IMR-90 (cell line): ENCODE measurements at regions not wholly inside any gene's neighbourhood (a gene's known extent, or its start where the extent isn't known, plus 50 kb on each side); places are given as distances from the start of the nearest gene placed in this dataset.

Experiments
- ATAC-seq: fragments of 200-7000 bp; cut with Tn5 transposase; 2 replicates; pipeline ENCODE4 v1.9.1; 2020; ENCODE audit warnings: low read depth, mild to moderate bottlenecking, moderate library complexity
- BruUV-seq: library from RNA; stranded (reverse); fragments of 400-500 nt; replicated peaks from 2 replicates; lab custom pipeline; 2021; lab: Mats Ljungman, UMichigan
- CTCF ChIA-PET: fragments of 300-600 bp; formaldehyde crosslinking; extraction: SDS; loops from one replicate; lab custom pipeline; 2021; ENCODE audit warnings: antibody characterized with exemption; lab: Yijun Ruan, JAX
- POLR2A ChIA-PET: fragments of 300-600 bp; sonication (Branson Sonifier 250); formaldehyde crosslinking; loops from one replicate; lab custom pipeline; 2022; ENCODE audit warnings: antibody characterized with exemption; ENCODE audit not compliant: unreplicated experiment; lab: Charles Lee
- DNase-seq: peaks from one replicate; pipeline ENCODE4 v3.0.0; 2013
- H2AFZ ChIP-seq: replicated peaks from 2 replicates; pipeline ENCODE3; 2013; ENCODE audit warnings: low read length, mild to moderate bottlenecking; ENCODE audit not compliant: poor library complexity
- H2AK5ac ChIP-seq: 2 replicates; pipeline ENCODE4 v1.6.1; 2013; ENCODE audit warnings: low read depth, low read length, inconsistent platforms
- H2AK9ac ChIP-seq: replicated peaks from 2 replicates; pipeline ENCODE3; 2013; ENCODE audit warnings: mild to moderate bottlenecking, low read depth, low read length, moderate library complexity; ENCODE audit not compliant: poor library complexity
- H2BK120ac ChIP-seq: 2 replicates; pipeline ENCODE4 v1.6.1; 2013; ENCODE audit warnings: low read depth, low read length, inconsistent platforms
- H2BK15ac ChIP-seq: 3 replicates; pipeline ENCODE4 v1.6.1; 2013; ENCODE audit warnings: low read depth, low read length, inconsistent platforms
- H2BK20ac ChIP-seq: 2 replicates; pipeline ENCODE4 v1.6.1; 2013; ENCODE audit warnings: low read depth, mild to moderate bottlenecking, inconsistent platforms, low read length, moderate library complexity
- H2BK5ac ChIP-seq: 2 replicates; pipeline ENCODE4 v1.6.1; 2013; ENCODE audit warnings: mild to moderate bottlenecking, low read depth, low read length, inconsistent platforms; ENCODE audit not compliant: poor library complexity, severe bottlenecking
- H3K14ac ChIP-seq: replicated peaks from 2 replicates; pipeline ENCODE4 v1.6.1; 2013; ENCODE audit warnings: low read depth, low read length, inconsistent platforms
- H3K18ac ChIP-seq: 2 replicates; pipeline ENCODE4 v1.6.1; 2013; ENCODE audit warnings: low read depth, low read length, control low read depth
- H3K23ac ChIP-seq: 2 replicates; pipeline ENCODE4 v1.6.1; 2013; ENCODE audit warnings: low read depth, low read length, inconsistent platforms
- H3K27ac ChIP-seq: 2 replicates; pipeline ENCODE4 v1.5.1; 2013; ENCODE audit warnings: mild to moderate bottlenecking, control low read depth, low read length; ENCODE audit not compliant: insufficient read depth
- H3K27me3 ChIP-seq: 2 replicates; pipeline ENCODE4 v1.6.1; 2013; ENCODE audit warnings: low read length; ENCODE audit not compliant: control insufficient read depth, insufficient read depth
- H3K36me3 ChIP-seq: 2 replicates; pipeline ENCODE4 v1.6.1; 2013; ENCODE audit warnings: low read length, mixed read lengths; ENCODE audit not compliant: control insufficient read depth, insufficient read depth
- H3K4ac ChIP-seq: 2 replicates; pipeline ENCODE4 v1.6.1; 2013; ENCODE audit warnings: low read depth, low read length, inconsistent platforms
- H3K4me1 ChIP-seq: 2 replicates; pipeline ENCODE4 v1.6.1; 2013; ENCODE audit warnings: low read length, mixed read lengths; ENCODE audit not compliant: control insufficient read depth, insufficient read depth
- H3K4me2 ChIP-seq: 2 replicates; pipeline ENCODE4 v1.6.1; 2013; ENCODE audit warnings: low read depth, mild to moderate bottlenecking, control low read depth, low read length, moderate library complexity
- H3K4me3 ChIP-seq: 2 replicates; pipeline ENCODE4 v1.5.1; 2013; ENCODE audit warnings: low read depth, mild to moderate bottlenecking, control low read depth, low read length, moderate library complexity; ENCODE audit not compliant: insufficient read depth
- H3K56ac ChIP-seq: 2 replicates; pipeline ENCODE4 v1.6.1; 2013; ENCODE audit warnings: low read length, inconsistent platforms; ENCODE audit not compliant: insufficient read depth; ENCODE audit errors: extremely low read depth
- H3K79me1 ChIP-seq, 2 experiments: 2 replicates each; pipeline ENCODE4 v1.6.1; 2013; ENCODE audit warnings: low read length in 2 of 2, inconsistent platforms in 1 of 2, low read depth in 1 of 2
- H3K9ac ChIP-seq: 2 replicates; pipeline ENCODE4 v1.6.1; 2013; ENCODE audit warnings: low read depth, low read length, control low read depth
- H3K9me1 ChIP-seq: 2 replicates; pipeline ENCODE4 v1.6.1; 2013; ENCODE audit warnings: low read length, inconsistent platforms; ENCODE audit not compliant: insufficient read depth
- H3K9me3 ChIP-seq: 2 replicates; pipeline ENCODE4 v1.6.1; 2013; ENCODE audit warnings: low read length; ENCODE audit not compliant: control insufficient read depth, insufficient read depth
- H4K20me1 ChIP-seq: 2 replicates; pipeline ENCODE4 v1.6.1; 2013; ENCODE audit warnings: low read length, inconsistent platforms; ENCODE audit not compliant: insufficient read depth
- H4K5ac ChIP-seq: 2 replicates; pipeline ENCODE4 v1.6.1; 2013; ENCODE audit warnings: mild to moderate bottlenecking, low read depth, low read length, control low read depth
- H4K8ac ChIP-seq, 2 experiments: 2 replicates each; pipeline ENCODE4 v1.6.1; 2013; ENCODE audit warnings: low read depth in 2 of 2, low read length in 2 of 2, control low read depth in 1 of 2, inconsistent platforms in 1 of 2
- H4K91ac ChIP-seq: 2 replicates; pipeline ENCODE4 v1.6.1; 2013; ENCODE audit warnings: low read depth, low read length, inconsistent platforms; ENCODE audit not compliant: insufficient read depth
- CHD1 ChIP-seq: IDR thresholded peaks from 2 replicates; pipeline ENCODE4 v1.6.1; 2012; ENCODE audit warnings: low read depth, low read length, improper control_type of control experiment
- WGBS, 2 experiments: methylation state at CpG; one replicate each; pipeline versions ENCODE4 v1.1.5 to v1.1.7; 2013; ENCODE audit warnings: missing lambda C conversion rate in 2 of 2; ENCODE audit not compliant: insufficient read length in 1 of 2; ENCODE audit errors: extremely low coverage in 2 of 2; 5-methylcytosine and 5-hydroxymethylcytosine counted together
- dilution Hi-C: fragments of 300-500 bp; cut with HindIII; formaldehyde crosslinking; loops from one replicate; pipeline ENCODE4 v1.14.3; 2018; ENCODE audit warnings: low sequenced_read_pairs; ENCODE audit not compliant: unreplicated experiment
- in situ Hi-C: fragments of 300-500 bp; cut with MboI; formaldehyde crosslinking; loops from 3 replicates; pipeline ENCODE4 v1.14.3; 2019; ENCODE audit warnings: low sequenced_read_pairs, inconsistent platforms, mixed read lengths
- intact Hi-C: fragments of 100-400 bp; cut with micrococcal nuclease; formaldehyde crosslinking; loops from 2 replicates; pipeline ENCODE4 v1.10.0; 2022

DNA sequence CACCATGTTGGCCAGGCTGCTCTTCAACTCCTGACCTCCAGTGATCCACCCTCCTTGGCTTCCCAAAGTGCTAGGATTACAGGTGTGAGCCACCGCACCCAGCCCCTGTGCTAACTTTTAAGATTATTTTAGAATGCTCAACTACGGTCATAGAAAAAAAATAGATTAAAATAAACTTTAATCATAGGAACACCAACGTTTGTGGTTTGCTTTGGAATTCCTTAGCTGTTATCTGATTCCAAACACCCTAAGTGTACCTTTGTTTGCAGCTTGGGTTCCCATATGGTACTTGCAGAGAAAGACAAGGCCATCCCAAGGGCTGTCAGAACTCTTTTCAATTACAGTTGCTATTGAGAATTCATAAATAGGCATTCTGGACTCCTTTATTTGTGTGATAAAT is 90.1 kb upstream of the EFHC2 start:
- H3K9ac ChIP-seq = no peak overlapping the region
- no peak overlapping the region for H3K4ac ChIP-seq
- no peak for TF ChIP-seq CHD1
- BruUV-seq = no TSS peak
- peaks cover 1% of the 10 kb centered on the region for H3K27me3 ChIP-seq
- H2BK15ac ChIP-seq = no peak overlapping the region
- no peak overlapping the region for H2BK120ac ChIP-seq
- H4K5ac ChIP-seq = no peak overlapping the region
- in situ Hi-C loops = no loop called here
- H3K56ac ChIP-seq = no peak overlapping the region
- no peak overlapping the region for H3K14ac ChIP-seq
- H3K27ac ChIP-seq = no peak overlapping the region
- H2BK5ac ChIP-seq = no peak overlapping the region
- dilution Hi-C loops = no loop called here
- H2AK9ac ChIP-seq = no peak overlapping the region
- H3K36me3 ChIP-seq = no peaks in the 10 kb centered on the region
- peaks cover 2% of the 10 kb centered on the region; the same call in 1 of the 2 replicates for H3K9me3 ChIP-seq
- intact Hi-C loops = no loop called here
- H4K20me1 ChIP-seq = no peaks in the 10 kb centered on the region
- H4K91ac ChIP-seq = no peak overlapping the region
- POLR2A ChIA-PET = no interaction called here
- DNase-seq (no peak), ATAC-seq (no peak)
- H3K4me3 ChIP-seq = no peak overlapping the region
- WGBS, 2 experiments = no CpG with 5 or more reads among the region's 3 CpGs
- H2BK20ac ChIP-seq = no peak overlapping the region
- no peak overlapping the region for H2AFZ ChIP-seq
- no peaks in the 10 kb centered on the region for H3K9me1 ChIP-seq
- no peak overlapping the region for H3K23ac ChIP-seq
- CTCF ChIA-PET = no interaction called here
- no peak overlapping the region for H3K18ac ChIP-seq
- no peak overlapping the region for H4K8ac ChIP-seq
- H3K79me1 ChIP-seq = no peaks in the 10 kb centered on the region
- H3K4me1 ChIP-seq = no peaks in the 10 kb centered on the region
- no peak overlapping the region for H2AK5ac ChIP-seq
- H3K4me2 ChIP-seq = no peak overlapping the region
